ENCODE measurements at regions not wholly inside any gene's neighbourhood (a gene's known extent, or its start where the extent isn't known, plus 50 kb on each side); places are given as distances from the start of the nearest gene placed in this dataset.

GRCh38 chr2:34098256-34098655 is 499.2 kb upstream of the FAM98A start:
- ChIA-PET CTCF (no interaction called here), POLR2A (no interaction called here)
- Mint-ChIP-seq H3K27me3 (ENCODE audit: low read depth) (no peaks in the 10 kb centered on the region), H3K27ac (no peak overlapping the region), H3K9me3 (no peaks in the 10 kb centered on the region), H3K36me3 (no peaks in the 10 kb centered on the region), H3K4me3 (no peak overlapping the region), H3K4me1 (peaks cover 8% of the 10 kb centered on the region)
- no peak for TF ChIP-seq EMX1 (CRISPR knock-in tag; IDR thresholded peaks at IDR 0.05)
- no peak for TF ChIP-seq PRRX2 (CRISPR knock-in tag; IDR thresholded peaks at IDR 0.05)
- TF ChIP-seq RORB (CRISPR knock-in tag; IDR thresholded peaks at IDR 0.05), result no peak
- ATAC-seq (no peak), DNase-seq (ENCODE audit: low spot score) (no peak)

GRCh38 chr2:34096562-34097171 is 497.6 kb upstream of the FAM98A start:
- Mint-ChIP-seq H3K9me3 (no peaks in the 10 kb centered on the region), H3K36me3 (no peaks in the 10 kb centered on the region), H3K4me3 (no peak overlapping the region), H3K27me3 (ENCODE audit: low read depth) (no peaks in the 10 kb centered on the region), H3K27ac (no peak overlapping the region), H3K4me1 (peaks cover 8% of the 10 kb centered on the region)
- TF ChIP-seq CDX4 (CRISPR knock-in tag; IDR thresholded peaks at IDR 0.05; ENCODE audit: borderline replicate concordance) (no peak), AFF4 (CRISPR knock-in tag; IDR thresholded peaks at IDR 0.05; ENCODE audit: borderline replicate concordance) (no peak), ZNF416 (CRISPR knock-in tag; IDR thresholded peaks at IDR 0.05) (no peak), CTCF (IDR thresholded peaks at IDR 0.05) (peak; percentile 79)
- DNase-seq (ENCODE audit: low spot score), result peak; percentile 58
- ATAC-seq, result peak; percentile 71
- POLR2A ChIA-PET, result no interaction called here
- CTCF ChIA-PET, result interaction anchor here (1.0 to 1.2 kb wide), 3 partner anchors 84 to 644 kb away, joined by 3 to 4 read pairs (median 3); no protein-coding TSS in a partner anchor

- H3K27me3 Mint-ChIP-seq (ENCODE audit: low read depth), result no peaks in the 10 kb centered on the region
- TF ChIP-seq MYBL2 (CRISPR knock-in tag; IDR thresholded peaks at IDR 0.05) (no peak), ZBTB21 (CRISPR knock-in tag; IDR thresholded peaks at IDR 0.05; ENCODE audit: borderline replicate concordance) (no peak), KAT7 (CRISPR knock-in tag; IDR thresholded peaks at IDR 0.05; ENCODE audit: borderline replicate concordance) (no peak), ZNF671 (CRISPR knock-in tag; IDR thresholded peaks at IDR 0.05) (no peak), HMGA2 (CRISPR knock-in tag; IDR thresholded peaks at IDR 0.05) (no peak), RELA (CRISPR knock-in tag; IDR thresholded peaks at IDR 0.05; ENCODE audit: borderline replicate concordance) (no peak), ZNF512 (CRISPR knock-in tag; IDR thresholded peaks at IDR 0.05; ENCODE audit: borderline replicate concordance) (no peak), ZNF138 (CRISPR knock-in tag; conservative IDR thresholded peaks at IDR 0.05) (no peak)
- no peaks in the 10 kb centered on the region for H3K36me3 Mint-ChIP-seq
- H3K27ac Mint-ChIP-seq, result no peak overlapping the region
- H3K4me1 Mint-ChIP-seq, result peaks cover 8% of the 10 kb centered on the region
- H3K4me3 Mint-ChIP-seq, result no peak overlapping the region
- ChIA-PET POLR2A (no interaction called here), CTCF (no interaction called here)
- no peak for DNase-seq (ENCODE audit: low spot score)
- no peaks in the 10 kb centered on the region for H3K9me3 Mint-ChIP-seq
- ATAC-seq, result no peak
These were observed 494.7 kb upstream of the FAM98A start for GRCh38 chr2:34093790-34094189.

Measured in WTC11 (cell line).